Tibial artery (tissue), 4 donors: ENCODE measurements at regions not wholly inside any gene's neighbourhood (a gene's known extent, or its start where the extent isn't known, plus 50 kb on each side); places are given as distances from the start of the nearest gene placed in this dataset.

Experiments used
- DNase-seq, 2 donors: peaks; one replicate each; pipeline ENCODE4 v3.0.0-alpha.2; 2019
- H3K27ac ChIP-seq, 2 donors: fragments of 200-600 bp; sonication (generic) in 1 of 2; 1 replicate in 1 of 2; 2 replicates in 1 of 2; pipeline ENCODE4 v1.5.1; 2018 to 2019; ENCODE audit warnings: mild to moderate bottlenecking in 1 of 2
- H3K27me3 ChIP-seq, 2 donors: fragments of 200-600 bp; sonication (generic) in 1 of 2; one replicate each; pipeline versions ENCODE4 v1.5.1 to v1.6.0; 2016 to 2019
- H3K36me3 ChIP-seq, 3 donors: fragments of 200-600 bp; sonication (generic) in 2 of 3; one replicate each; pipeline ENCODE4 v1.5.1; 2016 to 2019; ENCODE audit warnings: mild to moderate bottlenecking in 2 of 3
- H3K4me1 ChIP-seq, 4 donors: fragments of 200-600 bp; sonication (generic) in 2 of 4; 1 replicate in 3 of 4; 2 replicates in 1 of 4; pipeline ENCODE4 v1.5.1; 2016 to 2019
- H3K4me3 ChIP-seq, 2 donors: fragments of 200-600 bp; sonication (generic) in 1 of 2; 1 replicate in 1 of 2; 2 replicates in 1 of 2; pipeline ENCODE4 v1.5.1; 2018 to 2019; ENCODE audit warnings: mild to moderate bottlenecking in 2 of 2
- H3K9me3 ChIP-seq, 3 donors: fragments of 200-600 bp; sonication (generic) in 1 of 3; one replicate each; pipeline ENCODE4 v1.5.1; 2016 to 2019
- CTCF ChIP-seq, 2 experiments: fragments of 200-600 bp in 1 of 2; fragments of 450-650 bp in 1 of 2; IDR thresholded peaks; one replicate each; pipeline ENCODE4 v1.5.1; 2017 to 2019; ENCODE audit warnings: antibody characterized with exemption in 2 of 2, mild to moderate bottlenecking in 1 of 2, moderate library complexity in 1 of 2
- intact Hi-C: fragments of 100-400 bp; cut with DNase I; formaldehyde crosslinking; loops from one replicate; pipeline ENCODE4 v1.15.0; 2023; ENCODE audit warnings: low total_unique reads

GRCh38 chr18:2144811-2145210 is 426.5 kb downstream of the METTL4 start:
- Histone ChIP-seq H3K27me3 (no peaks in the 10 kb centered on the region), H3K4me1 (no peaks in the 10 kb centered on the region), H3K36me3 (no peaks in the 10 kb centered on the region), H3K9me3 (no peaks in the 10 kb centered on the region), H3K27ac (no peak overlapping the region), H3K4me3 (no peak overlapping the region)
- DNase-seq = no peak
- no peak for TF ChIP-seq CTCF (IDR thresholded peaks at IDR 0.05)
- intact Hi-C loops = no loop called here

- no peaks in the 10 kb centered on the region for H3K36me3 ChIP-seq
- no peak for DNase-seq
- H3K4me1 ChIP-seq = no peaks in the 10 kb centered on the region
- TF ChIP-seq CTCF (IDR thresholded peaks at IDR 0.05) = no peak
- no peaks in the 10 kb centered on the region for H3K27me3 ChIP-seq
- intact Hi-C loops = no loop called here
- H3K27ac ChIP-seq = no peak overlapping the region
- H3K4me3 ChIP-seq = no peak overlapping the region
- H3K9me3 ChIP-seq = no peaks in the 10 kb centered on the region
Observed at GRCh38 chr18:2146092-2146491, 425.2 kb downstream of the METTL4 start.

- no peaks in the 10 kb centered on the region for H3K27me3 ChIP-seq
- H3K4me3 ChIP-seq = no peak overlapping the region
- no peak overlapping the region for H3K27ac ChIP-seq
- no peaks in the 10 kb centered on the region for H3K4me1 ChIP-seq
- intact Hi-C loops = no loop called here
- no peaks in the 10 kb centered on the region for H3K36me3 ChIP-seq
- no peak for DNase-seq
- TF ChIP-seq CTCF (IDR thresholded peaks at IDR 0.05) = no peak
- no peaks in the 10 kb centered on the region for H3K9me3 ChIP-seq
Observed at GRCh38 chr18:2146754-2147153, 424.6 kb downstream of the METTL4 start.

- no peak for TF ChIP-seq CTCF (IDR thresholded peaks at IDR 0.05)
- intact Hi-C loops = no loop called here
- peak; percentile 61 to 63 for DNase-seq
Observed at GRCh38 chr18:2147476-2148230, 423.7 kb downstream of the METTL4 start.

GRCh38 chr18:2148823-2149222 is 422.5 kb downstream of the METTL4 start:
- no peak for DNase-seq
- H3K4me3 ChIP-seq = no peak overlapping the region

More at GRCh38 chr18:2147476-2148230, 423.7 kb downstream of the METTL4 start:
- no peaks in the 10 kb centered on the region for H3K27me3 ChIP-seq
- no peak overlapping the region for H3K4me3 ChIP-seq
- H3K36me3 ChIP-seq = no peaks in the 10 kb centered on the region
- H3K9me3 ChIP-seq = no peaks in the 10 kb centered on the region
- H3K27ac ChIP-seq = no peak overlapping the region
- no peaks in the 10 kb centered on the region for H3K4me1 ChIP-seq

More at GRCh38 chr18:2148823-2149222, 422.5 kb downstream of the METTL4 start:
- H3K27ac ChIP-seq = no peak overlapping the region
- no peaks in the 10 kb centered on the region for H3K36me3 ChIP-seq
- TF ChIP-seq CTCF (IDR thresholded peaks at IDR 0.05) = no peak
- H3K4me1 ChIP-seq = no peaks in the 10 kb centered on the region
- no peaks in the 10 kb centered on the region for H3K27me3 ChIP-seq
- H3K9me3 ChIP-seq = no peaks in the 10 kb centered on the region
- intact Hi-C loops = no loop called here
